Spleen (tissue), 11 donors: ENCODE measurements at regions not wholly inside any gene's neighbourhood (a gene's known extent, or its start where the extent isn't known, plus 50 kb on each side); places are given as distances from the start of the nearest gene placed in this dataset.
"Not testable (repeated sequence)": the region's sequence is repeated elsewhere in the genome, so short reads cannot be mapped to it uniquely, and the experiment has no call there.

Experiments used
- DNase-seq: peaks from one replicate; pipeline ENCODE4 v3.0.0-alpha.2; 2020
- H3K27ac ChIP-seq, 8 donors: fragments of 200-600 bp; sonication (generic) in 7 of 8; 1 replicate in 4 of 8; 2 replicates in 4 of 8; pipeline versions ENCODE4 v1.5.0 to v1.8.0; 2016 to 2021; ENCODE audit warnings: inconsistent platforms in 4 of 8, mild to moderate bottlenecking in 4 of 8, moderate library complexity in 1 of 8
- H3K27me3 ChIP-seq, 7 donors: fragments of 200-600 bp; sonication (generic) in 6 of 7; replicated peaks in 1 of 7; 1 replicate in 4 of 7; 2 replicates in 3 of 7; pipeline versions ENCODE4 v1.5.0 to v1.8.0; 2016 to 2021; ENCODE audit warnings: inconsistent platforms in 3 of 7, mild to moderate bottlenecking in 1 of 7
- H3K36me3 ChIP-seq, 6 donors: fragments of 200-600 bp; sonication (generic) in 5 of 6; 1 replicate in 4 of 6; 2 replicates in 2 of 6; pipeline versions ENCODE4 v1.5.0 to v1.8.0; 2016 to 2021; ENCODE audit warnings: inconsistent platforms in 2 of 6
- H3K4me1 ChIP-seq, 6 donors: fragments of 200-600 bp; sonication (generic) in 5 of 6; 1 replicate in 3 of 6; 2 replicates in 3 of 6; pipeline versions ENCODE4 v1.5.0 to v1.8.0; 2016 to 2021; ENCODE audit warnings: inconsistent platforms in 3 of 6
- H3K4me3 ChIP-seq, 8 donors: fragments of 200-600 bp; sonication (generic) in 7 of 8; 1 replicate in 4 of 8; 2 replicates in 4 of 8; pipeline versions ENCODE4 v1.5.0 to v1.8.0; 2016 to 2021; ENCODE audit warnings: inconsistent platforms in 4 of 8, mild to moderate bottlenecking in 4 of 8, moderate library complexity in 2 of 8
- H3K9me3 ChIP-seq, 8 donors: fragments of 200-600 bp; sonication (generic) in 7 of 8; 1 replicate in 4 of 8; 2 replicates in 4 of 8; pipeline versions ENCODE4 v1.5.0 to v1.8.0; 2016 to 2021; ENCODE audit warnings: inconsistent platforms in 4 of 8
- POLR2A ChIP-seq, 3 donors: fragments of 450-650 bp; IDR thresholded peaks; one replicate each; pipeline ENCODE4 v1.5.1; 2017; ENCODE audit warnings: antibody characterized with exemption in 3 of 3, mild to moderate bottlenecking in 1 of 3
- POLR2AphosphoS5 ChIP-seq, 3 donors: sonication (generic); formaldehyde crosslinking; IDR thresholded peaks; one replicate each; pipeline ENCODE4 v1.5.1; 2017; ENCODE audit warnings: antibody characterized with exemption in 3 of 3
- WGBS, 5 donors: extraction: QIAGEN DNeasy Blood & Tissue Kit in 3 of 5; methylation state at CpG; one replicate each; pipeline versions ENCODE4 v1.1.5 to v1.1.7; 2013 to 2018; 5-methylcytosine and 5-hydroxymethylcytosine counted together
- intact Hi-C: fragments of 100-400 bp; cut with DNase I; formaldehyde crosslinking; loops from one replicate; pipeline ENCODE4 v1.15.0; 2023; ENCODE audit warnings: low total_unique reads
- TF ChIP-seq, protein P1 (sequence below), 11 experiments: fragments of 200-600 bp in 7 of 11; fragments of 450-650 bp in 4 of 11; sonication (generic) in 4 of 11; IDR thresholded peaks in 8 of 11; conservative IDR thresholded peaks in 3 of 11; 1 replicate in 7 of 11; 2 replicates in 4 of 11; pipeline versions ENCODE4 v1.4.0 to v1.8.0; 2016 to 2021; ENCODE audit warnings: antibody characterized with exemption in 11 of 11, inconsistent platforms in 4 of 11, mild to moderate bottlenecking in 1 of 11
- donor health status: healthy with polysubstance abuse.
- donor health status: DM: no; HTN: no; CAD: no; lungs with moderate emphysema.
- donor health status: DM: no; HTN: no; CAD: no.
- donor health status: Bipolar disorder and iron deficiency.
- donor health status: healthy.
- donor health status: DM: no; HTN: no; CAD: no.
- donor health status: DM: yes; HTN: yes; CAD: no.

DNA sequence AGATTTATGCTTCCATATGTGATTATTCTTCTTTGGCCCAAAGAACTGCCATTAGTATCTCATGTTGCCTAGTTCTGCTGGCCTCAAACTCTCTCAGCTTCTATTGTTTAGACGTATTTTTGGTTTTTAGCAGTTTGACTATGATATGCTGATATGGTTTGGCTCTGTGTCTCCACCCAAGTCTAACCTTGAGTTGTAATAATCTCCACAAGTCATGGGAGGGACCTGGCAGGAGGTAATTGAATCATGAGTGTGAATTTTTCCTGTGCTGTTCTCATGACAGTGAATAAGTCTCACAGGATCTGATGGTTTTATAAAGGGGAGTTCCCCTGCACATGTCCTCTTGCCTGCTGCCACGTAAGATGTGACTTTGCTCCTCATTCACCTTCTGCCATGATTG is 96.7 kb upstream of the ARG1 start:
- DNase-seq: no peak
- Histone ChIP-seq H3K9me3 (peaks cover 0 to 27% (median 23%) of the 10 kb centered on the region in 8 donors), H3K4me3 (no peak overlapping the region), H3K27me3 (no peaks in the 10 kb centered on the region), H3K27ac (no peak overlapping the region), H3K36me3 (no peaks in the 10 kb centered on the region), H3K4me1 (no peaks in the 10 kb centered on the region)
- intact Hi-C loops: no loop called here
- TF ChIP-seq POLR2A (IDR thresholded peaks at IDR 0.05) (no peak), POLR2AphosphoS5 (IDR thresholded peaks at IDR 0.05) (no peak)
- TF ChIP-seq, protein P1, sequence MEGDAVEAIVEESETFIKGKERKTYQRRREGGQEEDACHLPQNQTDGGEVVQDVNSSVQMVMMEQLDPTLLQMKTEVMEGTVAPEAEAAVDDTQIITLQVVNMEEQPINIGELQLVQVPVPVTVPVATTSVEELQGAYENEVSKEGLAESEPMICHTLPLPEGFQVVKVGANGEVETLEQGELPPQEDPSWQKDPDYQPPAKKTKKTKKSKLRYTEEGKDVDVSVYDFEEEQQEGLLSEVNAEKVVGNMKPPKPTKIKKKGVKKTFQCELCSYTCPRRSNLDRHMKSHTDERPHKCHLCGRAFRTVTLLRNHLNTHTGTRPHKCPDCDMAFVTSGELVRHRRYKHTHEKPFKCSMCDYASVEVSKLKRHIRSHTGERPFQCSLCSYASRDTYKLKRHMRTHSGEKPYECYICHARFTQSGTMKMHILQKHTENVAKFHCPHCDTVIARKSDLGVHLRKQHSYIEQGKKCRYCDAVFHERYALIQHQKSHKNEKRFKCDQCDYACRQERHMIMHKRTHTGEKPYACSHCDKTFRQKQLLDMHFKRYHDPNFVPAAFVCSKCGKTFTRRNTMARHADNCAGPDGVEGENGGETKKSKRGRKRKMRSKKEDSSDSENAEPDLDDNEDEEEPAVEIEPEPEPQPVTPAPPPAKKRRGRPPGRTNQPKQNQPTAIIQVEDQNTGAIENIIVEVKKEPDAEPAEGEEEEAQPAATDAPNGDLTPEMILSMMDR (IDR thresholded peaks at IDR 0.05 in 8 of 11, conservative IDR thresholded peaks at IDR 0.05 in 3 of 11): no peak
- 63 to 83% (median 74%) methylated on average over 2 of the region's 2 CpGs for WGBS, 5 donors

DNA sequence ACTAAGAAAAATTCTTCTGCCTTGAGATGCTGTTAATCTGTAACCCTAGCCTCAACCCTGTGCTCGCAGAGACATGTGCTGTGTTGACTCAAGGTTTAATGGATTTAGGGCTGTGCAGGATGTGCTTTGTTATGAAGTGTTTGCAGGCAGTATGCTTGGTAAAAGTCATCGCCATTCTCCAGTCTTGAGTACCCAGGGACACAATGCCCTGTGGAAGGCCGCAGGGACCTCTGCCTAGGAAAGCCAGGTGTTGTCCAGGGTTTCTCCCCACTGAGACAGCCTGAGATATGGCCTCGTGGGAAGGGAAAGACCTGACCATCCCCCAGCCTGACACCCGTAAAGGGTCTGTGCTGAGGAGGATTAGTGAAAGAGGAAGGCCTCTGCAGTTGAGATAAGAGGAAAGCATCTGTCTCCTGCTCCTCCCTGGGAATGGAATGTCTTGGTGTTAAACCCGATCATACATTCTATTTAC is 94.2 kb upstream of the ARG1 start:
- intact Hi-C loops, H3K4me3 ChIP-seq: not testable (repeated sequence)

DNA sequence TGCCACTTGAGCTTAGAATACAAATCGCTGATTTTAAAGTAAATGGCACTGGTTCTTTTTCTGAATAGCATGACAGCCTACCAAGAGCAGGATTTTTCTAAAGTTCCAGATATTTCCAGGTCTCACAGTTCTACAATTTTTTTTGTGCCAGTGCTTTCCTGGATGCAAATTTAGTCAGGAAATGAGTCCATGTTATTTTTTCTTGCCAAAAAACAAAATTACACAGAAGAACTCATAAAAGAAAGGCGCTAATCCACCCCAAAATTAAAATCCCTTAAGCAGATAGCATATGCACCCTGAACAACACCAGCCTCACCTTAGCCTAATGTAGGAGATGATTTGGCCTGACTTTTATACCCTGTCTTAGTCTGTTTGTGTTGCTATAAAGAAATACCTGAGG is 86.4 kb upstream of the ARG1 start:
- H3K27ac ChIP-seq: no peak overlapping the region
- TF ChIP-seq, protein P1 (IDR thresholded peaks at IDR 0.05 in 8 of 11, conservative IDR thresholded peaks at IDR 0.05 in 3 of 11): no peak
- TF ChIP-seq POLR2AphosphoS5 (IDR thresholded peaks at IDR 0.05) (no peak), POLR2A (IDR thresholded peaks at IDR 0.05) (no peak)

More for the DNA sequence above, 94.2 kb upstream of the ARG1 start:
- peaks cover 0 to 26% (median 22%) of the 10 kb centered on the region in 8 donors for H3K9me3 ChIP-seq
- not testable (repeated sequence) for DNase-seq, H3K36me3 ChIP-seq, H3K27me3 ChIP-seq, H3K4me1 ChIP-seq, H3K27ac ChIP-seq
- 59 to 72% (median 66%) methylated on average over 4 to 6 of the region's 6 CpGs for WGBS, 5 donors

DNA sequence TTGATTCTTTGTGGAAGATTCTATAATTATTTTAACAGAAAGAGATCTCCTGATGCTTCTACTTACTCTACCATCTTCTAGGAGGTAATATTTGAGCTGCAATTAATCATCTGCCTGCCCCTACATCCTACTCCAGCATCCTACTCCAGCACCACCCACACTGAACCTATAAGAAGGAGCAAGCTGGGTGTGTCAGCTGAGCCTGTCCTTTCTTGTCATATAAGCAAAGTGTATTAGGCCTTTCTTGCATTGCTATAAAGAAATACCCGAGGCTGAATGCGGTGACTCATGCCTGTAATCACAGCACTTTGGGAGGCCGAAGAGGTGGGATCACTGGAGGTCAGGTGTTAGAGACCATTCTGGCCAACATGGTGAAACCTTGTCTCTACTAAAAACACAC is 84.2 kb upstream of the ARG1 start:
- 56 to 97% (median 90%) methylated on average over 3 of the region's 3 CpGs for WGBS, 5 donors
- Histone ChIP-seq H3K36me3 (no peaks in the 10 kb centered on the region), H3K27me3 (no peaks in the 10 kb centered on the region), H3K4me1 (no peaks in the 10 kb centered on the region), H3K4me3 (no peak overlapping the region), H3K9me3 (no peaks in the 10 kb centered on the region), H3K27ac (no peak overlapping the region)
- no peak for DNase-seq
- TF ChIP-seq POLR2A (IDR thresholded peaks at IDR 0.05) (no peak), POLR2AphosphoS5 (IDR thresholded peaks at IDR 0.05) (no peak)
- TF ChIP-seq, protein P1 (IDR thresholded peaks at IDR 0.05 in 8 of 11, conservative IDR thresholded peaks at IDR 0.05 in 3 of 11): no peak
- intact Hi-C loops: no loop called here

More for the DNA sequence above, 86.4 kb upstream of the ARG1 start:
- no peak for DNase-seq
- no peak overlapping the region for H3K4me3 ChIP-seq
- H3K4me1 ChIP-seq: no peaks in the 10 kb centered on the region
- H3K27me3 ChIP-seq: no peaks in the 10 kb centered on the region
- 83 to 98% (median 95%) methylated on average over 2 of the region's 2 CpGs for WGBS, 5 donors
- no peaks in the 10 kb centered on the region for H3K36me3 ChIP-seq
- intact Hi-C loops: no loop called here
- no peaks in the 10 kb centered on the region for H3K9me3 ChIP-seq

DNA sequence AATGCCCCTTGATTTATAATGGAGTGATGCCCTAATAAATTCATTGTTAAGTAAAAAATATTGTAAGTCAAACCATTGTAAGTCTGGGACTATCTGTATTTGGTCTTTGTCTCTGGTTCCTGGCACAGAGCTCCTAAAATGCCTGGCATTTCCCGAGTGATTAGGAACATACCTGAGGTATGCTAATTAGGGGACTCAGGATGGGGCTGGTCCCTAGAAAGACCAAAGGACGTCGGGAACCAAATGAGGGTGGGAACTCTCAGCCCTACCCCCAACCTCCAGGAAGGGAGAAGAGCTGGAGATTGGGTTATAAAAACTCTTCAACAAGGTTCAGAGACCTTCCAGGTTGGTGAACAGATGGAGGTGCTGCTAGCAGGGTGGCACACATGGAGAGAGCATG is 82.6 kb upstream of the ARG1 start:
- no peak for TF ChIP-seq POLR2AphosphoS5 (IDR thresholded peaks at IDR 0.05)
- TF ChIP-seq POLR2A (IDR thresholded peaks at IDR 0.05): no peak
- TF ChIP-seq, protein P1 (IDR thresholded peaks at IDR 0.05 in 8 of 11, conservative IDR thresholded peaks at IDR 0.05 in 3 of 11): no peak
- H3K27me3 ChIP-seq: no peaks in the 10 kb centered on the region
- no peaks in the 10 kb centered on the region for H3K36me3 ChIP-seq
- peaks cover 0 to 4% (median 0%) of the 10 kb centered on the region in 8 donors for H3K9me3 ChIP-seq
- intact Hi-C loops: no loop called here
- WGBS, 5 donors: 0 to 84% (median 42%) methylated on average over 3 of the region's 3 CpGs
- H3K4me3 ChIP-seq: no peak overlapping the region
- no peak for DNase-seq
- no peaks in the 10 kb centered on the region for H3K4me1 ChIP-seq
- no peak overlapping the region for H3K27ac ChIP-seq
